Erythroblast (primary cell): ENCODE measurements at regions not wholly inside any gene's neighbourhood (a gene's known extent, or its start where the extent isn't known, plus 50 kb on each side); places are given as distances from the start of the nearest gene placed in this dataset.

Source experiments
- DNase-seq, 2 experiments: peaks; one replicate each; lab custom pipeline; 2025; lab: John Stamatoyannopoulos, UW
- GATA1 ChIP-seq: IDR thresholded peaks from 2 replicates; pipeline ENCODE4 v1.6.1; 2011; ENCODE audit warnings: low read depth, mild to moderate bottlenecking, control low read depth, low read length, moderate library complexity
- POLR2A ChIP-seq: IDR thresholded peaks from 2 replicates; pipeline ENCODE4 v1.6.1; 2011; ENCODE audit warnings: mild to moderate bottlenecking, low read length

DNA sequence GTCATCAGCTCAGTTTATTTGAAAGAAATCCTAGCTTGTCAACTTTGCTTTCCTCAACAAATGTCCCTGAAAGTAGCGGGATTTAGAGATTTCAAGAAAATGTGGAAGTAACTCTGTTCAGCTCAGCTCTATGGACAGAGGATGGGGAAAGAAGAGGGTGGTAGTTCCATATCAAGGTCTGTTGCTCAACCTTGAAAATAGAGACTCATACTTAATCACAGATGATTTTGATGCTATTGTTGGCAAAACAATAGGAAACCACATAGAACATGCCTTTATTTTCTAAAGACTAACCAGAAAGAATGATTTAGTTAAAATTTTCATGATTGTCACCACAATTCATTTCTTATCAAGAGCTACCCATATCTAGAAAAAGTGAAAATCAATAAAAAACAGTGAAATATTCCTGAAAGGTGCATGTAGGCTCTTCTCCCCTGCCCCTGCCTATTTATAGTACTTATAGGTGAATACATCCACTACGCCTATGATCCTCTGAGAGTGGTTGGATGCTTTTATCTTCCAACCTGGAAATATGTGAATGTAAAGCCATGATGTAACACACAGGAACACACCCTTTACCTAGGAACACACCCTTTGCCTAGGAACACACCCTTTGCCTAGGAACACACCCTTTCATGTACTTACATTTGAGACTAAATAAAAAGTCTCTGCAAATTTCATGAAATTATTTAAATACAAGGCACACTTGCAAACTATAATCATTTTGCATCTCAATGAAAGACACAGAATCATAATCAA lies 65.8 kb downstream of the ETAA1 start:
- no peak for DNase-seq
- TF ChIP-seq GATA1, result no peak
- TF ChIP-seq POLR2A, result no peak

DNA sequence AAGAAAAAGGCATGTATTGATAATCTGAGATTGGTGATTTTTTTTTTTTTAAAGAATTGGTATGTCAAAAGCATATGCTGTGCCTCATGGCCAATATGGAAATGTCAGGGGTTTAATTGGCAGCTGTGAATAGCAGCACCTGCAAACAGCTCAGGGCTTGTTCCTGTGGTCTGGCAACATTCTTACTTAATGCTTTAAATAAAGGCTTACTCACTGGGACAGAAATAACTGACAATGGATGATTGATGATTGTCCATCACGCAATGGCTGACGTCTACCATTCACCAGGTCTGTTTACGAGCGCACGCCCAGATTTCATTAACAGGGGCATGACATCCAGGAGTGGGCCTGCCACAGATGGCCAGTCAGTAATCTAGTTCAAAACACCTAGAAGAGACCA lies 66.7 kb downstream of the ETAA1 start:
- no peak for DNase-seq
- TF ChIP-seq GATA1 (no peak), POLR2A (no peak)

GRCh38 chr2:67465623-67466022 lies 68.5 kb downstream of the ETAA1 start:
- TF ChIP-seq POLR2A (no peak), GATA1 (no peak)
- no peak for DNase-seq

- TF ChIP-seq GATA1 (no peak), POLR2A (no peak)
- no peak for DNase-seq
These were observed 69.6 kb downstream of the ETAA1 start for GRCh38 chr2:67466734-67467133.

DNA sequence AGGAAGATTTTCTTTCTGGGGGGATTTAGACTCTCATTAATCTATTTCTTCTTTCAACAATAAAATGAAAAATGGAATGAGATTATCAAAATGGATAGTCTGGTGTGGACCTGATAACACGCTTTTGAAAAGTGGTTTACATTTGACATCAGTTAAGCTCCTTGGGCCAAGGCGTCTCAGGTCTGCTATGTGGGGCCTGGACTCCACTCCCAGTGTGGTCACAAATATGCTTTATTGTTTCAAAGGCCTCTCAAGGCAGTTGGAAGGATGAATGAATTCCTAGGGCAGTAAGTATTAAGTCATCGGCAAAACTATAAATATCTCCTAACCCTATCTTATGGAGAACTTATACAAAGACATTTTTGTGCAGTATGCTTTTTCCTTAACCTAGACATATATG lies 74.5 kb downstream of the ETAA1 start:
- no peak for TF ChIP-seq GATA1
- TF ChIP-seq POLR2A, result no peak
- DNase-seq, result no peak

- no peak for TF ChIP-seq GATA1
- no peak for TF ChIP-seq POLR2A
- DNase-seq, result peak in 1 of 2 experiments; percentile 21
These were observed 80.0 kb downstream of the ETAA1 start for GRCh38 chr2:67476809-67477790.

- TF ChIP-seq GATA1, result no peak
- TF ChIP-seq POLR2A, result no peak
- no peak for DNase-seq
These were observed 82.1 kb downstream of the ETAA1 start for GRCh38 chr2:67479261-67479660.

- no peak for DNase-seq
- TF ChIP-seq GATA1 (no peak), POLR2A (no peak)
These were observed 88.3 kb downstream of the ETAA1 start for GRCh38 chr2:67485431-67485830.

GRCh38 chr2:67486041-67486796 lies 89.1 kb downstream of the ETAA1 start:
- DNase-seq, result no peak
- TF ChIP-seq POLR2A (no peak), GATA1 (no peak)

GRCh38 chr2:67487993-67488392 lies 90.9 kb downstream of the ETAA1 start:
- DNase-seq, result no peak
- TF ChIP-seq POLR2A (no peak), GATA1 (no peak)

GRCh38 chr2:67489396-67489795 lies 92.3 kb downstream of the ETAA1 start:
- no peak for TF ChIP-seq GATA1
- no peak for DNase-seq

DNA sequence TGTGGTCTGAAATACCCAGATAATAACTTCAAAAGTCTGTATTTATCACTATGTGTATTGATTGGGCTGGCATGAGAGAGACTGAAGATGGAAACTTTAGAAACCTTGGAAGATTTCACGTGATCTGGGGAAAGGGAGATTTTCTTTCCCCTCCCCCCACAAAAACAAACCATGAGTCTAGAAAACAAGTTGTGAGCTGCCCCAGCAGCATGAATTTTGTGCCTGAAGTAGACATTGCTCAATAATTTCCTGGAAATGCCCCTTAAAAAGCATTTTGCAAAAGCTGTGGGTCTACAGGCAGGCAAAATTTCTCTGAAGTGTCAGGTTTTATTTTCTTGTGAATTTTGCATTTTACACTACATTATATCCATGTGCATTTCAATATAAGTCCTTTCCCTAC lies 101.8 kb downstream of the ETAA1 start:
- no peak for DNase-seq
- TF ChIP-seq POLR2A (no peak), GATA1 (no peak)

- TF ChIP-seq POLR2A (no peak), GATA1 (no peak)
- DNase-seq, result no peak
These were observed 102.9 kb downstream of the ETAA1 start for GRCh38 chr2:67499989-67500388.
